ENCODE measurements at regions not wholly inside any gene's neighbourhood (a gene's known extent, or its start where the extent isn't known, plus 50 kb on each side); places are given as distances from the start of the nearest gene placed in this dataset.

DNA sequence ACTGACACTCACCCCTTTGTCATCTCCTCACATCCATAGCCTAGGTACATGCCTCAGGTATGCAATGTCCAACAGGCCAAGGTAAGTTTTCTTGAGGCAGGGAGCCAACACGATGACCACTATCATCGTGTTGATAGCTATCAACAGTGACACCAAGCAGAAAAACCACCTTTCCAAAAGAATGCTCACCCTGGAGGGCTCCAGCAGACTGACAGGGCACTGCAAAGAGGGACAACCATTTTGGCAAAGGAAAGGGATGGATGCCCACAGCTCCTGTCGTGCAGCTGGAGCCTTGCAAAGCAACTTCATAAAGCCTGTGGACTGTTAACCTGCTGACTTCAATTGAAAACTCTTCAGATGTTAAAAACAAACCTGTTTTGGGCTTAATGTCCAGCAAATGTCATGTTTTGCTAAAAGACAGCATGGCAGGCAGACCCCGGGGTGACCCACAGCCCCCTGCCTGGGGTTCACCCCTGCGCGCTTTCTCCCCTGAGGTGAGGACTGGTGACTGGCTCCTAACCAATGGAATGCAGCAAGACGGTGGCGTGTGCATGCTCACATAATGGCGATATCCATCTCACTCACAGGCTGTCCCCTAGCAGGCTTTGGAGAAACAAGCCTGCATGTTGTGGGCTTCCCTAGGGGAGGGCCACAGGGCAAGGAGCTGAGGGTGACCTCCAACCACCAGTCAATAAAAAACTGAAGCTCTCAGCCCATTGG, 293.8 kb downstream of the TCERG1L start:
- no peak overlapping the region for H3K4me3 ChIP-seq (ENCODE audit: low read depth, low read length)
- in situ Hi-C loops (cut with HindIII; ENCODE audit: low sequenced_read_pairs), result no loop called here
- no peak for DNase-seq (ENCODE audit: low read depth, low spot score)
- TF ChIP-seq, protein P1, sequence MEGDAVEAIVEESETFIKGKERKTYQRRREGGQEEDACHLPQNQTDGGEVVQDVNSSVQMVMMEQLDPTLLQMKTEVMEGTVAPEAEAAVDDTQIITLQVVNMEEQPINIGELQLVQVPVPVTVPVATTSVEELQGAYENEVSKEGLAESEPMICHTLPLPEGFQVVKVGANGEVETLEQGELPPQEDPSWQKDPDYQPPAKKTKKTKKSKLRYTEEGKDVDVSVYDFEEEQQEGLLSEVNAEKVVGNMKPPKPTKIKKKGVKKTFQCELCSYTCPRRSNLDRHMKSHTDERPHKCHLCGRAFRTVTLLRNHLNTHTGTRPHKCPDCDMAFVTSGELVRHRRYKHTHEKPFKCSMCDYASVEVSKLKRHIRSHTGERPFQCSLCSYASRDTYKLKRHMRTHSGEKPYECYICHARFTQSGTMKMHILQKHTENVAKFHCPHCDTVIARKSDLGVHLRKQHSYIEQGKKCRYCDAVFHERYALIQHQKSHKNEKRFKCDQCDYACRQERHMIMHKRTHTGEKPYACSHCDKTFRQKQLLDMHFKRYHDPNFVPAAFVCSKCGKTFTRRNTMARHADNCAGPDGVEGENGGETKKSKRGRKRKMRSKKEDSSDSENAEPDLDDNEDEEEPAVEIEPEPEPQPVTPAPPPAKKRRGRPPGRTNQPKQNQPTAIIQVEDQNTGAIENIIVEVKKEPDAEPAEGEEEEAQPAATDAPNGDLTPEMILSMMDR (IDR thresholded peaks at IDR 0.05; ENCODE audit: low read depth, low read length), result no peak

DNA sequence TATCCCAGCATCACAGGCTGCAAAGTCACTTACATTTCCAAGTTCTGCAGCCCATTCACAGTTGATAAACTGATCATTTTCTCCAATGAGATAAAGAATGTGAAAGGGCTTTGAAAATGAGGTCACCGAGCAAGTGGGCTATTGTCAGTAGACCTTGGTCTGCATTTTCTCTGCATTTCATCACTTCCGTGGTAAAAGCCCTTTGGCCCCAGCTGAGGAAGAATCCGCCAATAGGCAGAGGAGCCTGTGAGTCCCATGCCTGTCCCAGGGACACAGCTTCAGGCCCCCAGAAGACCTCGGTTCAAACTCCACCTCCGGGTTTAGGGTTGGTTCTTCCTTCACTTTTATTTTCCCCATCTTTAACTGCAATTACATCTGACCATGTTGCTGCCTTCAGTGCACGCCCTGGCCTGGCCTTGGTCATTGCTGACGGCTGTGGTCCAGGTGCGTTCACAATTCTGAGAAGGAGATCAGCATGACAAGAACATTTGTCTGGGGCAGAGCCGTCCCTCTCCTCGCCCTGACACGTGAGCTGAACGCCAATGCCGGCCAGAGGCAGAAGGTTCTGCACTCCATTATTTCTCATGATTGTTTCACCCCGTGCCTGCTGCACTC, 292.5 kb downstream of the TCERG1L start:
- in situ Hi-C loops (cut with HindIII; ENCODE audit: low sequenced_read_pairs), result no loop called here
- DNase-seq (ENCODE audit: low read depth, low spot score), result no peak

DNA sequence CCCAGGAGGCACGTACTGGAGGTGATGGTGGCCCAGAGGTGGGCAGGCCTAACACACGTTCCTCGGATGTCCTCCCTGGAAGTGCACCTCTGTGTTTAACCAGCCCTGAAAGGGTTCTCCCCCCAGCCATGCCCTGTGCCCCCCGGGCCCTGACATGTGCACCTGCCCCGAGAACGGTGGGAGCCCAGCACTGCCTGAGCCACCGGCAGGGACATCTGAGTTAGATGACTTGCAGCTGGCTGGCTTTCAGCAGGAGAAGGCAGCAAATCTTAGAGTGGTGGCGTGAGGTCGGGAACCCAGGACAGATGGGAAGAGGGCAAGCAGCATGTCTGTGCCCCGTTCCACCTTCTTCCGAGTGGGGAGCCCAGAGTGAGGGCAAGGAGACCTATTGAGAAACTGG, 291.8 kb downstream of the TCERG1L start:
- DNase-seq (ENCODE audit: low read depth, low spot score), result no peak
- no peak overlapping the region for H3K4me3 ChIP-seq (ENCODE audit: low read depth, low read length)
- in situ Hi-C loops (cut with HindIII; ENCODE audit: low sequenced_read_pairs), result no loop called here
- TF ChIP-seq, protein P1 (IDR thresholded peaks at IDR 0.05; ENCODE audit: low read depth, low read length), result no peak

More for the DNA sequence above, 292.5 kb downstream of the TCERG1L start:
- no peak overlapping the region for H3K4me3 ChIP-seq (ENCODE audit: low read depth, low read length)
- TF ChIP-seq, protein P1 (IDR thresholded peaks at IDR 0.05; ENCODE audit: low read depth, low read length), result no peak

- H3K4me3 ChIP-seq (ENCODE audit: low read depth, low read length), result no peak overlapping the region
- TF ChIP-seq, protein P1 (IDR thresholded peaks at IDR 0.05; ENCODE audit: low read depth, low read length), result no peak
- in situ Hi-C loops (cut with HindIII; ENCODE audit: low sequenced_read_pairs), result no loop called here
- no peak for DNase-seq (ENCODE audit: low read depth, low spot score)
Measured at GRCh38 chr10:131020775-131021174, 290.7 kb downstream of the TCERG1L start.

DNA sequence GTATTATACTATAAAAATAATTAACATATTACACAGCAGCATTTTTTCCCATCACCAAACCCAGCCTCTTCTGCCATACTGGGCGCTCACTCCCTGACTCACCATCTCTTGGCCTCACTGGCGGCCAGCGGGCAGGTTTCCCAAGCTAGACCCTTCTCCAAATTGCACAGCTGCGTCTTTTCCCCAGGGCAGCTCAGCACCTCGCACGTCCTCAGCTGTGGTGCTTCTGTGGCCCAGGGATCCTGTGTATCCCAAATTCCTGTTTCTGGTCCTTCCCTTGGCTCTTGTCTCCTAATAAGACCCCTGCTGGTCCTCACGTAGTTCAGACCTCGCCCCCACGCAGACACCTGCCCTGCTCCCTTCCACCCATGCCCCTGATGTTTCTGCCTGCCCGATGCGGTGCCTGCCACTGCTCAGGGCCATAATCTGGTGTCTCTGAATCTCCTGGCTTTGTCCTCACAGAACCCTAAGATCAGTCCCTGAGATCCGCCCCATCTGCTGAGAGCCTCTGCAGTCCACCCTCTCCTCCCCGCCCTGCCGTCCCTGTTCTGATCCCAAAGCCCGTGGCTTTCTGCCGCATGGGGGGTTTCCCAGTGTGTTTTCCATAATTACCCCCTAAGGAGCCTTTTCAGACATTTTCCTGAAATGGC, 290.1 kb downstream of the TCERG1L start:
- in situ Hi-C loops (cut with HindIII; ENCODE audit: low sequenced_read_pairs), result no loop called here
- TF ChIP-seq, protein P1 (IDR thresholded peaks at IDR 0.05; ENCODE audit: low read depth, low read length), result no peak
- DNase-seq (ENCODE audit: low read depth, low spot score), result no peak
- no peak overlapping the region for H3K4me3 ChIP-seq (ENCODE audit: low read depth, low read length)

DNA sequence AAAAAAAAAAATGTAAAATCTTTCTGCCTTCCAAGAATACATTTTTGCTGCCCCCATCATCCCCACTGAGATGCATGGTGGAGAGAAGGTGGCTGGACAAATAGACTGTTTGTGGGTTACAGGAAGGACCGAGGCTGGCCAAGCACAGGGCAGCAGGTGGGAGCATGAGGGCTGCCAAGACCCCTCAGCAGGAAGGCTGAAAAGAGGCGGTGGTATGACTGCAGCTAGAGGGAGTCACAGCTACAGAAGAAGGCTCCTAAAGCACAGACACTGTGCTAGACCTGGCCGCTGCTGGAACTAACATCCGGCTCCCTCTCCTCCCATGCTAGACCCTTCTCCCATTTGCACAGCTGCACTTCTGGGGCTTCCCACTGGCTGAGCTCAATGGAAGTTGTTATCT, 289.6 kb downstream of the TCERG1L start:
- no peak overlapping the region for H3K4me3 ChIP-seq (ENCODE audit: low read depth, low read length)
- TF ChIP-seq, protein P1 (IDR thresholded peaks at IDR 0.05; ENCODE audit: low read depth, low read length), result no peak
- in situ Hi-C loops (cut with HindIII; ENCODE audit: low sequenced_read_pairs), result no loop called here
- no peak for DNase-seq (ENCODE audit: low read depth, low spot score)
